ENCODE measurements at regions not wholly inside any gene's neighbourhood (a gene's known extent, or its start where the extent isn't known, plus 50 kb on each side); places are given as distances from the start of the nearest gene placed in this dataset.

DNA sequence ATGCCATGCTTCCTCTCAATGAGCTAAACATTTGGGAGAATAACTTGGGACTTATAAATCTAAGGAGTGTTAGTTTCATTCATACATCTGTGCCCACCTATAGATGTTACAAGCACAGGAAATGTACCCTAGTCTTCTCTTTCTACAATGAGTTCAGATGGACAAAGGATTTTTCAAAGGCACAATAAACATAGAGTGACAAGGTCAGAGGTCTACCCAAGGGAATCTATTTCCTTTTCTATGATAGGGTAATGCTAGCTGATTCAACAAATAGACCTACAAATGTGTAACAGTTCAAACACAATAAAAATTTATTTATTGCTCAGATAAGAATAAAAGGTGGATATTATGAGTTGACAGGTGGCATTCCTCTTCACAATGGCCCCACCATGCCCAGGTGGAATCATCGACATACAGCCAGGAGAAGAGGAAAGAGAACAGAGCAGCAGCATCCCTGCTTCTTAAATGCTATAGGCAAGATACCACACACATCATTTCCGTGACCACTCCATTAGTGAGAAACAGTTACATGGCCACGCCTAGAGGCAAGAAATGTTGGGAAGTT is 421.8 kb downstream of the HNRNPD start:
- TF ChIP-seq CTCF (IDR thresholded peaks at IDR 0.05; ENCODE audit: low read depth, low read length, poor library complexity, severe bottlenecking) (no peak), EZH2phosphoT487 (IDR thresholded peaks at IDR 0.05; ENCODE audit: borderline replicate concordance, low read length) (no peak)

Data from DOHH2 (cell line).